GM12878 (cell line): ENCODE measurements at regions not wholly inside any gene's neighbourhood (a gene's known extent, or its start where the extent isn't known, plus 50 kb on each side); places are given as distances from the start of the nearest gene placed in this dataset.

Experiments used
- CBX5 ChIP-seq: sonication (generic); IDR thresholded peaks from 2 replicates; pipeline ENCODE4 v1.6.1; 2016; ENCODE audit warnings: low read depth, moderate library complexity, mild to moderate bottlenecking, inconsistent platforms
- HCFC1 ChIP-seq: fragments of 150-350 bp; IDR thresholded peaks from 2 replicates; pipeline ENCODE4 v1.6.1; 2014; ENCODE audit warnings: low read length
- MAX ChIP-seq: IDR thresholded peaks from 2 replicates; pipeline ENCODE4 v1.6.1; 2012; ENCODE audit warnings: low read depth, low read length, improper control_type of control experiment
- STAT1 ChIP-seq: fragments of 450-650 bp; conservative IDR thresholded peaks from 2 replicates; pipeline ENCODE4 v1.6.1; 2014; ENCODE audit warnings: antibody characterized with exemption, mild to moderate bottlenecking
- ZBTB33 ChIP-seq: fragments of 450-650 bp; IDR thresholded peaks from 2 replicates; pipeline ENCODE4 v1.6.1; 2017; ENCODE audit warnings: mild to moderate bottlenecking
- ZNF592 ChIP-seq: fragments of 450-650 bp; IDR thresholded peaks from 2 replicates; pipeline ENCODE4 v1.6.1; 2017; ENCODE audit warnings: mild to moderate bottlenecking, moderate library complexity

GRCh38 chr5:68818057-68818695 lies 275.6 kb upstream of the SLC30A5 start (continued):
- TF ChIP-seq ZNF592: no peak
- no peak for TF ChIP-seq STAT1
- TF ChIP-seq CBX5: no peak
- no peak for TF ChIP-seq ZBTB33
- TF ChIP-seq HCFC1: no peak
- TF ChIP-seq MAX: no peak
